HG03045 (cell line): ENCODE measurements at regions not wholly inside any gene's neighbourhood (a gene's known extent, or its start where the extent isn't known, plus 50 kb on each side); places are given as distances from the start of the nearest gene placed in this dataset.

Experiments
- ATAC-seq: cut with Tn5 transposase; IDR thresholded peaks from one replicate; pipeline ENCODE4 v1.9.1; 2021; ENCODE audit warnings: mild to moderate bottlenecking, moderate library complexity; ENCODE audit not compliant: unreplicated experiment

DNA sequence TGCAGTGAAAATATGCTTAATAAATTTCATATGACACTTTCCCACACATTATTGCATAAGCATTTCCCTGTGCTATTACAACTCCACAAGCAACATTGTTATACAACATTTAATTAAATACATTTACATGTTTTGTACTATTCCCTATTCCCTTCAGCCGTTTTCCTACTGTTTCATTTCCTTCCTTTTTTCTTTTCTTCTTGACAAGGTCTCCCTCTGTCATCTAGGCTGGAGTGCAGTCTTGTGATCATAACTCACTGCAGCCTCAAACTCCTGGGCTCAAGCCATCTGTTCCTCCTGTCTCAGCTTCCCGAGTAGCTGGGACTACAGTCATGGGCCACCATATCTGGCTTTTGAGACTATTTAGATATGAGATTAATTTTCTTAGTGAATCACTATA, 254.7 kb downstream of the NFKBIZ start:
- no peak for ATAC-seq

DNA sequence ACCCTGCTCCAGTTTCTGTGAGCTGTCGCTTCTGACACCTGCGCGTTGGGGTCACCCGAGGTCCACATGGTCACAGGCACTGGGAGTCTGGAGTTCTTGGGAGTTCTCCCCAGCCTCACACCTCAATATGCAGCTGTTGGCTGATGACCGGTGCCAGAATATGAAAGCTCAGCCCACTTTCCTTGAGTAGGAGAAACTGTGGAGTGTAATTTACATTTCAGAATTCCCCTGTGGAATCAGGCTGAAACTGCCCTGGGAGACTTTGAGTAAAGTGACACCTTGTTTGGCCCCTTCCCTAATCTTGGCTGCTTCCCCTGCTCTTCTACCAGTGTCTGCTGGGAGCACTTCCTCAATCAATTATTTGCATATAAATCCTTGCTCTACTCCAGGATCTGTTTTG, 255.9 kb downstream of the NFKBIZ start:
- ATAC-seq = no peak

DNA sequence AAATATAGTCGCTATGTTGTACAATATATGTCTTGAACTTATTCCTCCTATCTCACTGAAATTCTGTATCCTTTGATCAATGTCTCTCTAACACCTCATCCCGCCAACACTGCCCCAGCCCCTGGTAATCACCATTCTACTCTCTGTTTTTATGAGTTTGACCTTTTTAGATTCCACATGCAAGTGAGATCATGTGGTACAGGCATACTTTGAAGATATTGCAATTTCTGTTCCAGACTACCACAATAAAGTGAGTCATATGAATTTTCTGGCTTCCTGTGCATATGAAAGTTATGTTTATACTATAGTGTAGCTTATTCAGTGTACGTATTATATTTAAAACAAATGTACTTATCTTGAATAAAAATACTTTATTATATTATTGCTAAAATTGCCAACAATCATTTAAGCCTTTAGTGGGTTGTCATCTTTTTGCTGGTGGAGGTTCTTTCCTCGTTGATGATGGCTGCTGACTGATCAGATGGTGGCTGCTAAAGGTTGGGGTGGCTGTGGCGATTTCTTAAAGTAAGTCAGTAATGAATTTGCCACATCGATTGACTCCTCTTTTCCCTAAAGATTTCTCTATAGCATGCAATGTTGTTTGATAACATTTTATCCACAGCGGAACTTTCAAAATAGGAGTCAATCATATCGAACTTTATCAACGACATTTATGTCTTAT, 257.2 kb downstream of the NFKBIZ start:
- no peak for ATAC-seq

DNA sequence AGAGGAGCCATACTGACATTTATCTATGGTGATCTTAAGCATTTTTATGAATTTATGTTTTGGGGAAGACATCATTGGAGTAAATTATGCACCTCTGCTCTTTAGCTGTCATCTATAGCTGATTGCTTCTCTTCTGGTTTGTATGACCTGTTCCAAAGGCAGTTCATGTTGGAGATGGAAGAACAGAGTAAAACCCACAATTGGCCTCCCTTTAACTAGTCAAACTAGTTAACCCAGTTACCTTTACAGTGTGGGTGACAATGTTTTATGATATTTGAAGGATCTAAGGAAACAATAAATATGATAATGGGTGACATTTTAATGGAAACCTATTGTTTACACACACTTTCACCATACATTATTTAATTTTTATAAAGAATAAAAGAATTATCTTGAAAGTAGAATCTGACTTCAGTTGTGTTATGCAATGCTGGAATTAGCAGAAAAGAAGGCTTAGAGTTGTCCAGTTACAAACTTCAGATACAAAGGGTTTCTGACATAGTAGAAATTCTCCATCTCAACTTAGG, 263.5 kb downstream of the NFKBIZ start:
- ATAC-seq = no peak

DNA sequence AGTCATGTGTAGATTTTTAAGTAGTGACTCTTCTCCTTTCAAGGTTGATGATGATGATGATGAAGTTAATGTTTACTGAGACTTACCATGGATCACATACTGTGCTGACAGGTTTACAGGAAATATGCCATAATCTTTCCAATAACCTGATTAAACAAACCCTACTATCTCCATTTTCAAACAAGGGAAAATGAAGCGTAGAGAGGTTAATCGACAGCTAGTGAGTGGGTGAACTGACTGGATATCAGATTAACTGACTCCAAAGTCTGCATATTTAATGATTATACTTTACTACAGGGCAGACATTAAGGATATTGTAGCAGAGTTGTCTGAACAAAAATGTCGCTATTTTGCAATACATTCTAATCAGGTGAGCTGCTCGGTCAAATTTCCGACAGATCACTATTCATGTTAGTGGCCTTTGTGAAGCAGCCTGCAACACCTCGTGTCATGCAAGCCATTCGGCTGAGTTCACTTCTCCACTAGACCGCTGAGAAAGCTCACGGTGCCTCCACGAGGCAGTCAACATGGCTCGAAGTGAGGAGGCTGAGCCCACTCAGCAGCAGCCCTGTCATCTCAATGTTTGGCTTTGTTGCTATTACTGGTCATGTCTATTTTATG, 264.2 kb downstream of the NFKBIZ start:
- no peak for ATAC-seq

DNA sequence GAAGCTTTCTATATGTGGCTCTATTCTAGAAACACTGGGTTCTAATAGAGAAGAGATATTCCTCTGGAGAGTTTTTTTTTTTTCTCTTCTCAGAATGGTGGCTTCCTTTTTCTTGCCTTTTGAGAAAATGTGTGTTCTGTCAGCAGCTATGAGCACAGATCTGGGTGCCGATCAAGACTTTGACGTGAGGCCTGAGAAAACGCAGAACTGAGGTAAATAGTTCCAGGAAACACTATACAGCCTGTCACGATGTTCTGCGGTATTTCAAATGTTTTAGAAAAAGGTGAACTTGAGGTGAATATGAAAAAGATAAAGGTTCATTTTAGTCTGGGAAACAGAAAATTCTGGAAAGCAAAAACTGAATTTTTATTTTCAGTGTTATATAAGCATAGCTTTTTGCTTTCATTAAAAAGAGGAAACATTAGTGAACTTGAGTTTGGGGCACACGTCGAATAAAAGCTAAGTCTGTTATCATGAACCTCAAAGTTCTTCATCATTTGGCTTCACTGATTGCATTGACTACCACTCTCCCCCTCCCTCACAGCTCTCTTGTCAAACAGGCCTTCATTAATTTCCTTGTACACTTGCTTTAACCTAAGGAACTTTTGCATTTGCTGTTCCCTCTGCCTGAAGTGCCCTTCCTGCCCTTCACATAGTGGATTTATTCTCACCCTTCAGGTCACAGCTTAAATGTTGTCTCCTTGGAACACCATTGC, 265.1 kb downstream of the NFKBIZ start:
- ATAC-seq = no peak

DNA sequence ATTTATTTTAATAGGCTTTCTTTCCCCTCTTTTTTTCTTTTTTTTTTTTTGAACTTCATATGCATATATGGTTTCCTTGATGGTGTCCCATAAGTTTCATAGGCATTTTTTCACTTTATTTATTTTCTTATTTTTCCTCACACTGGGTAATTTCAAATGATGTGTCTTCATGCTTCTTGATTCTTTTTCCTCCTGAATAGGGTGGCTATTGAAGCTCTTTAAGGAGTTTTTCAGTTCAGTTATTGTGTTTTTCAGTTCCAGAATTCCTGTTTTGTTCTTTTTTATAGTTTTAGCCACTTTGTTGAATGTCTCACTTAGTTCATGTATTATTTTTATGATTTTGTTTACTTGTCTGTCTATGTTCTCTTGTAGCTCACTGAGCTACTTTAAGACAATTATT, 273.2 kb downstream of the NFKBIZ start:
- ATAC-seq = no peak

DNA sequence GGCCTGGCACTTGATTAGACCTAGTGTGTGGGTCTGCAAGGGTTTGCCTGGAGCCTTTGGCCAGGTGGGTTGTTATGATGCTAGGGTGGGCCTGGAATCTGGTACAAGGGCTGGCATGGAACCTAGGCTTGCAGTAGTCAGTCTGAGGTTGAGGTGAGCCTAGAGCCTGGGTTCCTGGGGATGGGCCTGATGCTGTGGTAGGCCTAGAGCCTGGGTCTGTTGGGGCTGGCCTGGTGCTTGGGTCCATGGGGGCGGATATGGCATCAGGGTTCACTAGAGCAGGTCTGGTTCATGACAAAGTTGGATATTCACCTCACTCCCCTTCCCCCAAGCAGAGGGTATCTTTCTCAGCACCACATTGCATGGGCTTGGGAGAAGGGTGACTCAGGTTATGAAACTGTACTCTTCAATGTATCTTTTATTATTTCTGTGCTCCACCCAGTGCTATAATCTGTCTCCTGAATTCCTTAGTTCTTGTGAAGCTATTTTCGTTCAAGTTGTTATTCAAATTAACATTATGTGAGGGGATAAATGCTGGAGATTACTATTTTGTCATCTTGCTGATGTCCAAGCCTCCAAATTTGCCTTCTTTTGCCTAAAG, 274.4 kb downstream of the NFKBIZ start:
- ATAC-seq = no peak

DNA sequence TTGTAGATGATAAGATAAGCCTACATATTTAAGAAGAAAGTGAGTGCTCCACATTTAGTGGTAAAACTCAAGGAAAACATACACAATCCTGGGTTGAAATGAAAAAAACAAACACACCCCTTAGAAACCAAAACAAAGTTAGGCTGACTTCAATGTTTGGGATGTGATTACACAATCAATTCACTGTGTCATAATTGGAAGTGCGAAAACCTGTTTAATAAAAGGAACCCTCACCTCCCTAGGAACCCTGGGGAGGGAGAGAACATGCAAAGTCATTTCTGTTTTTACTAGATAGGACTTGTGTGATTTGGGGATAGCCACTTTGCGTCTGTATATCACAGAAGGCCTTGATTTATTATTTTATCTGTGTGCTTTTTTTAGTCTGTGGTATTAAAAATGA, 275.0 kb downstream of the NFKBIZ start:
- ATAC-seq = no peak

DNA sequence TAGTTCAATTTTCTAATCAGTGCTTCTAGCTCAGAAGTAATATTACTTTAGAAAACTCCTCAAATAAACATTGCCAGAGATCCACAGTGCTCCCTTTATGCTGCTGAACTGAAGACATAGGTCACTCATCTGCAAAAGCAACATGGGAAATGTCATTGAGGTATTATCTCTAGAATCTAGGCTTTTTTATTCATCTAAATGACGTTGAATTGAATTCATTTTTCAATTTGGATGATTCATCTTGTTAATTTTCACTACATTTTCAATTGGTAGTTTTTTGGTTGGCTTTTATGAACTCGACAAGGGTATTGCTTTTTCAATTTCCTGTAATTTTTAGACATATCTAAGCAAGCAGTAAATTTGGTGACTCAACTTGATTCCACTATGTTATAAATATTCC, 275.4 kb downstream of the NFKBIZ start:
- ATAC-seq = no peak

DNA sequence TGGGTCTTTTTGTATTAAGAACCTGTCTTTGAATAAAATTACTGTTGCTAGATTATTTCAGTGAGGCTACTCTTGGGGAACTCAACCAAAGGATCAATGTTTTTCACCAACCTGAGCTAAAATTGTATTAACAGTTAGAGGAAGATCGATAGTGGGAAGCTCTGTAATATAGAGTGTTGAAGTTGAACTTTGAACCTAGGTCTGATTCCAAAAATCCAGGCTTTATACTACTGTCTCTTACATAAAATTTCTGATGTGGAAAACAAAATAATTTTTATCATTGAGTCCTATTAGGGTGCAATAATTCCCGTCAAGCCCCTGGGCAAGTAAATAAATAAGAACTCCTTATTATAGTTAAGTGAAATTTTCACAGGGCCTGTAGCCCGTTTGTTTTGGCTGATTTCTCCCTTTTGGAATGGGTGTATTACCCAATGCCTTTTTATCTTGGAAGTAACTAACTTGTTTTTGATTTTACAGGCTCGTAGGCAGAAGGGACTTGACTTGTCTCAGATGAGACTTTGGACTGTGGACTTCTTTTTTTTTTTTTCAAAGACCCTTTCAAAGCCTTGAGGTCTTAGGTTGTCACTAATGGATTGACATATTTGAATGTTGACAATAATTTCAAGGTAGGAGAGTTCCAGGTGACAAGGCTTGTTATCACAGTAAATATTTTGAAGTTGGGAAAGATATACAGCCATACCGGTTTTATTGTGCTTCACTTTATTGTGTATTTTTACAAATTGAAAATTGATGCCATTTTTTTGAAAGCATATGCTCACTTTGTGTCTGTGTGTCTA, 276.1 kb downstream of the NFKBIZ start:
- ATAC-seq = no peak

DNA sequence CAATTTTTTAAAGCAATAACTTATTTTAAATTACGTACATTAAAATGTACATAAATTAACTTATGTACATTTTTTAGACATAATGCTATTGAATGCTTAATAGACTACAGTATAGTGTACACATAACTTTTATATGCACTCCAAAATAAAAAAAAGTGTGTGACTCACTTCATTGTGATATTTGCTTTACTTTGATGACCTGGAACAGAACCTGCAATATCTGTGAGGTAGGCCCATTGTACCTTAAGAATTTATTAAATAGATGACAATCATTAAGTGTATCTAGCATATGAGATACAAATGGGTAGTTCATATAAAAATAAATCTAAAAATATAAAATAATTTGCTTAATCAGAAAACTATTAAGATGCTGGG, 276.7 kb downstream of the NFKBIZ start:
- no peak for ATAC-seq

DNA sequence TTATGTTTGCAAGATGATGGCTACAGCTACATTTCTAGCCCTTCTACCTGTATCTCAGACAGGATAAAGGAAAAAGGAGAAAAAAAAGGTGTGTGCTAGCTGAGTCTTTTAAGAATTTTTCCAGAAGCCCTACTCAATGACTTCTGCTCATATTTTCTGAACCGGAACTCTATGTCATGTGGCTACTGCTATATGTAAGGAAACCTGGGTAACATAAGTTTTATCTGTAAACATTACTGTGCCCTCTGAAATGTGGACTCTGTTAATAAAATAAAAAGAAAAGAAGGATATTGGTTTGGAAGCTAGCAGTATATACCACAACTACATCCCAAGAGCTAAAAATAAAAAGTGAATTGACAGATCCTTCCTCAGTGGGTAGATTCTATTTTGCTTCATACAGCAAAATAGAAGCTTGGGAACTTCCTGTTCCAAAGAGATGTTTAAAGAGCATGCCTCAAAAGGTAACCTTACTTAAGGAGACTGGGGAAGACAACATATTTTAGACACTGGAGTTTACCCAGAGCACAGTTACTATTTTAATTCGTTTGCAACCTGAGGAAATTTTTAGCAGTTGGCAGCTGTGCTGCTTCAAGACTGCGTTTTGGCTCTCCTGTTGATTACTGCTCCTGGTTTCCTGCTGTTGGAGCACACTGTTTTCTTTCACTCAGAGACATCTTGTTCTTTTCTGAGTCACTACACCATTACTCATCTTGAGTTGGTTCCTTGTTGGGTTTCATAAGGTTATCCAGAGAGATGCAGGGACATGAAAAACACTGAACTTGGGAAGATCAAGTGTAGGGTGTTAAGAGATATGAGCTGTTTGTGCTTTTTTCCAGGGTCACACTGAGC, 280.7 kb downstream of the NFKBIZ start:
- ATAC-seq = no peak

DNA sequence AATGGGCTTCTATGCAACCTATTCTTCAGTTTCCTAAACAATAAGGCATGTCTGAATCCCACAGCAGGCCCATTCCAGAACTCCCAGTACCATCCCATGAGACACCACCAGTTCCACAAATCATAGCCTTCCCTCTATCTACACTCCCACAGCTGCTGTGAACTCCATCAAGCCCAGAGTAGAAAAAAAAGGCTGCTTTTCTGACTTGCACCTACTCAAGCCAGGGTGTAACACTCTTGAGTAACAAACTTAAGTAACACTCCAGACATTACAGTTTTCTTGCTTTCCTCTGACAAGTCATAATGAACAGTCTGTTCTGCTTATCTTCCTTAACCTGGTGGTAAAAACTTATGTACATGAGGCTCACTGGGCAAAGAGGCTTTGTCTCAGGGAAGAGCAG, 283.1 kb downstream of the NFKBIZ start:
- no peak for ATAC-seq

DNA sequence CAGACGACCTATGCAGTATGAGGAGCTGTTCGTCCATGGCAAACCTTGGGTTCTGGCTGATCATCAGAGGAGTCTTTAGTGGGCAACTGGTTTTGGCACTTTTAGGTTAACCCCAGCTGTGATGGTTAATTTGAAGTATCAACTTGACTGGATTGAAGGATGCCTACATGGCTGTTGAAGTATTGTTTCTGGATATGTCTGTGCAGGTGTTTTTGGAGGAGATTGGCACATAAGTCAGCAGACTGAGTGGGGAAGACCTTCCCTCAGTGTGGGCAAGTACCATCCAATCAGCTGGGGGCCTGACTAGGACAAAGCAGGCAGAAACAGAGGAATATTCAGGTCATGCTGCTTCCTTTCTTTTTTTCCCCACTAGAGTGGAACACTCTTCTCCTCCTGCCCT, 284.1 kb downstream of the NFKBIZ start:
- ATAC-seq = no peak

DNA sequence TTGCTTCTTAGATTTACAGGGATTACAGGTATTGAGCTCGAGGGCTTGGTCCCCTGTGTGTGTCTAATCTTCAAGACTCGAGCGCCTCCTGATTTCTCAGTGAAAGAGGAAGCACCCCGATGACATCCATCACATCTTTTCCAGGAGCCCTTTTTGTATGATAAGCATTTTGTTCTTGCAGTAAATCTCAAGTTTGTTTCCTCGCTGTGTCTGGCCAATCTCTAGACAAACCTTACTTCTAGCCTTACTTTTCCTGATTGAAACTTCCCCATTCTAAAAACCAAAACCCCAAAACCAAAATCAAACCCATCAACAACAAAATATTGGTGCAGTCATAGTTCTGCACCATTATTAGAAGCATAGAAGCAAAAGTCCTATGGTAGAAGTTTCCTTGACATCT, 286.0 kb downstream of the NFKBIZ start:
- ATAC-seq = no peak

DNA sequence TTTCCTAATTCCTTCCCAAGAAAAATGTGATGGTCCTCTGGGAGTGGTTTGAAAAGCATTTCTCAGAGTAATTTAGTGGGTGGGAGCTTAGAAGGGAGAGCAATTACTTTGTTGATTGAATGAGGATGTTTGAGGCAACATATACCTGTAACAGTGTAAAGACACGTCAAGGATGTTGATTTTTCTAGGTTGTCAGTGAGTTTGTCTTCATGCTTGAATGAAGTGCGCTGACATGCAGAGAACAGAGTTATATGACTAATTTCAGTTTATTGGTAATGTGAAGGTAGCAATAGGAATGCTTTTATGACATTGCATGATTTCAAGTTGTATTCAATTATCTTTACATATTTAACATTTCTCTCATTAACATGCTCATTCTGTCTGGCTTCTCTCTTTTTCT, 286.9 kb downstream of the NFKBIZ start:
- no peak for ATAC-seq

DNA sequence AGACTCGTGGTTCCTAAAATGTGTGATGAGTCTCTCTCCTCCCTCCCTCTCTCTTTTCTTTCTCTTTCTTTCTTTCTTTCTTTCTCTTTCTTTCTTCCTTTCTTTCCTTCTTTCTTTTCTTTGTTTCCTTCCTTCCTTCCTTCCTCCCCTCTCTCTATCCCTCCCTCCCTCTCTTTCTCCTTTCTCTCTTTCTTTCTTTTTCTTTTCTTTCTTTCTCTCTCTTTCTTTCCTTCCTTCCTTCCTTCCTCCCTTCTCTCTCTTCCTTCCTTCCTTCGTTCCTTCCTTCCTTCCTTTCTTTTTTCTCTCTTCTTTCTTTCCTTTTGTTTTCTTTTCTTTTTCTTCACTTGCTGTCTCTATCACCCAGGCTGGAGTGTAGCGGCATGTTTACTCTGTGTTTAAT, 290.8 kb downstream of the NFKBIZ start:
- no peak for ATAC-seq

DNA sequence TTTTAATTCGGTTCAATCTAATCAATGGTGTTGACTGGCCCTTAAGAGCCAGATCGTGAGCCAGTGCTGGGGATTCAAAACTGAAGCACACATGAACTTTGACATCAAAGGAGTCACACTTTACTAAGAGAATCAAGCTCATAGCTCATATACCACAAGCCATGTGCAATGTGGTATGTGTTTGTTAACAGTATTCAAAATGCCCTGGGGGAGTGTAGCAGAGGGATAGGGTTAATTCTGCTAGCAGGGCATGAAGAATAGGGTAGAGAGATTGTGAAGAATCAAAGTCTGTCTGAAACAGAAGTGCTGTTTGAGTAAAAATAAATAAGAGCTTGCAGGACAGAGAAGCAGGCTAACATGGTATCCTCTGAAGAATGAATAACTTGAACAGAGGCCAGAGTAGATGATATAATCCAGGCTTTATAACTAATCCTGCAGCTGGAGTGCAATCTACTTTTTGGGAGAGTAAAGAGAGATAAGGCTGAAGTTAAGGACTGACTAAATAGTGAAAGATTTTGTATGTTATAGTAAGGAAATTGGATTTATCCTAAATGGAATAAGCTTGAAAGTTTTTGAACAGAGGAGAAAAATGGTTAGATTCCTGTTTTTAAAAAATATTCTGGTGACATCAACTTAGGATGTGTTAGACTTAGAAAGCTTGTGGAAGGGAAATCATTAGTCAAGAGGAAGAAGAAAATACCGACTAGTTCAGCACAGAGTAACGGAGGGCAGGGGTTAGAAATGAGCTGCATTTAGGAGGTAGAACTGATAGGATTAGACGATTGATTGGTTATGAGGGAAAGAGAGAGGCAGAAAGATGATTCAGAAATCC, 292.0 kb downstream of the NFKBIZ start:
- no peak for ATAC-seq
